SK-N-SH (cell line): ENCODE measurements at regions not wholly inside any gene's neighbourhood (a gene's known extent, or its start where the extent isn't known, plus 50 kb on each side); places are given as distances from the start of the nearest gene placed in this dataset.

Experiments
- CTCF ChIA-PET: fragments of 300-600, 350-600 bp; formaldehyde crosslinking; extraction: SDS; loops from one replicate; lab custom pipeline; 2021; lab: Yijun Ruan, JAX
- POLR2A ChIA-PET: fragments of 350-600 bp; sonication (Branson Sonifier 250); formaldehyde crosslinking; extraction: SDS; loops from one replicate; lab custom pipeline; 2020; ENCODE audit warnings: antibody characterized with exemption, inconsistent platforms; lab: Yijun Ruan, JAX
- DNase-seq: peaks from one replicate; pipeline ENCODE4 v3.0.0; 2012
- H2AFZ ChIP-seq: fragments of 200-600 bp; sonication (generic); 2 replicates; pipeline ENCODE4 v1.8.1; 2016; ENCODE audit warnings: antibody characterized with exemption, mild to moderate bottlenecking, low read depth
- H3F3A ChIP-seq: fragments of 200-600 bp; sonication (generic); replicated peaks from 2 replicates; pipeline ENCODE3; 2016; ENCODE audit warnings: antibody characterized with exemption, mild to moderate bottlenecking; ENCODE audit not compliant: insufficient read depth
- H3K27ac ChIP-seq, 2 experiments: fragments of 200-500 bp in 1 of 2; fragments of 200-600 bp in 1 of 2; sonication (Bioruptor generic) in 1 of 2; sonication (generic), shearing (Covaris generic) in 1 of 2; 2 replicates each; pipeline versions ENCODE4 v1.5.1 to v1.6.1; 2014 to 2016; ENCODE audit warnings: low read depth in 2 of 2, inconsistent platforms in 1 of 2, low read length in 1 of 2, mild to moderate bottlenecking in 1 of 2, mixed read lengths in 1 of 2
- H3K27me3 ChIP-seq: fragments of 200-600 bp; sonication (generic), shearing (Covaris generic); 2 replicates; pipeline ENCODE4 v1.6.1; 2016; ENCODE audit warnings: mixed run types; ENCODE audit not compliant: insufficient read depth
- H3K36me3 ChIP-seq, 2 experiments: fragments of 200-500 bp in 1 of 2; fragments of 200-600 bp in 1 of 2; sonication (Bioruptor generic) in 1 of 2; sonication (generic) in 1 of 2; replicated peaks in 1 of 2; 2 replicates each; pipeline versions ENCODE3 to v1.5.1; 2014 to 2016; ENCODE audit warnings: low read length in 1 of 2, mild to moderate bottlenecking in 1 of 2; ENCODE audit not compliant: insufficient read depth in 2 of 2, control insufficient read depth in 1 of 2
- H3K4me1 ChIP-seq, 2 experiments: fragments of 200-500 bp in 1 of 2; fragments of 200-600 bp in 1 of 2; sonication (Bioruptor generic) in 1 of 2; sonication (generic), shearing (Covaris generic) in 1 of 2; 2 replicates each; pipeline versions ENCODE4 v1.5.1 to v1.6.1; 2014 to 2016; ENCODE audit warnings: low read depth in 1 of 2, low read length in 1 of 2, mixed run types in 1 of 2; ENCODE audit not compliant: insufficient read depth in 2 of 2, control insufficient read depth in 1 of 2
- H3K4me2 ChIP-seq: fragments of 200-600 bp; sonication (generic), shearing (Covaris generic); 2 replicates; pipeline ENCODE4 v1.6.1; 2017; ENCODE audit warnings: mixed run types
- H3K4me3 ChIP-seq, 2 experiments: fragments of 200-500 bp in 1 of 2; fragments of 200-600 bp in 1 of 2; sonication (Bioruptor generic) in 1 of 2; sonication (generic), shearing (Covaris generic) in 1 of 2; 2 replicates each; pipeline versions ENCODE4 v1.5.1 to v1.8.1; 2014 to 2016; ENCODE audit warnings: low read depth in 2 of 2, inconsistent platforms in 1 of 2, low read length in 1 of 2, mild to moderate bottlenecking in 1 of 2, mixed read lengths in 1 of 2, moderate library complexity in 1 of 2
- H3K79me2 ChIP-seq: fragments of 200-600 bp; sonication (generic); 2 replicates; pipeline ENCODE4 v1.8.1; 2017; ENCODE audit warnings: mild to moderate bottlenecking; ENCODE audit not compliant: insufficient read depth
- H3K9ac ChIP-seq: fragments of 200-600 bp; sonication (generic); 2 replicates; pipeline ENCODE4 v1.6.1; 2017; ENCODE audit warnings: mixed run types
- H3K9me2 ChIP-seq: fragments of 200-600 bp; sonication (generic); 2 replicates; pipeline ENCODE4 v1.6.1; 2017; ENCODE audit warnings: mixed run types
- H3K9me3 ChIP-seq: fragments of 200-600 bp; sonication (generic); 2 replicates; pipeline ENCODE4 v1.6.1; 2017; ENCODE audit warnings: mixed run types, mild to moderate bottlenecking, moderate library complexity
- H4K20me1 ChIP-seq: fragments of 200-600 bp; sonication (generic); 2 replicates; pipeline ENCODE4 v1.6.1; 2017; ENCODE audit warnings: mild to moderate bottlenecking, mixed run types; ENCODE audit not compliant: insufficient read depth
- FOSL2 ChIP-seq: IDR thresholded peaks from 2 replicates; pipeline ENCODE4 v1.4.0; 2012; ENCODE audit warnings: low read depth, mild to moderate bottlenecking, moderate library complexity, borderline replicate concordance
- FOXJ3 ChIP-seq: sonication (generic); formaldehyde crosslinking; IDR thresholded peaks from 2 replicates; pipeline ENCODE4 v1.5.1; 2020; ENCODE audit warnings: mild to moderate bottlenecking, missing genetic modification reagents
- FOXM1 ChIP-seq: IDR thresholded peaks from 2 replicates; pipeline ENCODE4 v1.4.0; 2012; ENCODE audit warnings: low read depth, mild to moderate bottlenecking
- GATA2 ChIP-seq: sonication (generic); formaldehyde crosslinking; IDR thresholded peaks from 2 replicates; pipeline ENCODE4 v1.5.0; 2020; ENCODE audit warnings: mild to moderate bottlenecking, missing genetic modification reagents
- JUND ChIP-seq: IDR thresholded peaks from 2 replicates; pipeline ENCODE4 v1.4.0; 2012
- RXRA ChIP-seq: IDR thresholded peaks from 2 replicates; pipeline ENCODE4 v1.4.0; 2012; ENCODE audit warnings: low read depth, mild to moderate bottlenecking, borderline replicate concordance
- SIN3A ChIP-seq: IDR thresholded peaks from 2 replicates; pipeline ENCODE4 v1.6.1; 2012; ENCODE audit warnings: low read depth, mild to moderate bottlenecking, low read length, moderate library complexity, borderline replicate concordance
- SMC3 ChIP-seq: IDR thresholded peaks from 2 replicates; pipeline ENCODE4 v1.6.1; 2012; ENCODE audit warnings: low read depth, low read length, improper control_type of control experiment
- TCF12 ChIP-seq: IDR thresholded peaks from 2 replicates; pipeline ENCODE4 v1.4.0; 2012
- TEAD4 ChIP-seq: IDR thresholded peaks from 2 replicates; pipeline ENCODE4 v1.4.0; 2012; ENCODE audit warnings: mild to moderate bottlenecking, borderline replicate concordance; ENCODE audit not compliant: insufficient read depth
- WGBS: methylation state at CpG from one replicate; pipeline ENCODE4 v1.1.6; 2017; ENCODE audit warnings: low lambda C conversion rate; 5-methylcytosine and 5-hydroxymethylcytosine counted together
- TF ChIP-seq, protein P1 (sequence below): IDR thresholded peaks from 2 replicates; pipeline ENCODE4 v1.4.0; 2012; ENCODE audit warnings: low read depth
- TF ChIP-seq, protein P2 (sequence below): IDR thresholded peaks from 2 replicates; pipeline ENCODE4; 2012
- TF ChIP-seq, protein P3 (sequence below): IDR thresholded peaks from 2 replicates; pipeline ENCODE4 v1.6.1; 2012; ENCODE audit warnings: mild to moderate bottlenecking, low read depth, low read length, moderate library complexity
- TF ChIP-seq, protein P4 (sequence below): fragments of 150-350 bp; IDR thresholded peaks from 2 replicates; pipeline ENCODE4 v1.6.1; 2016; ENCODE audit warnings: mild to moderate bottlenecking, low read depth, low read length

DNA sequence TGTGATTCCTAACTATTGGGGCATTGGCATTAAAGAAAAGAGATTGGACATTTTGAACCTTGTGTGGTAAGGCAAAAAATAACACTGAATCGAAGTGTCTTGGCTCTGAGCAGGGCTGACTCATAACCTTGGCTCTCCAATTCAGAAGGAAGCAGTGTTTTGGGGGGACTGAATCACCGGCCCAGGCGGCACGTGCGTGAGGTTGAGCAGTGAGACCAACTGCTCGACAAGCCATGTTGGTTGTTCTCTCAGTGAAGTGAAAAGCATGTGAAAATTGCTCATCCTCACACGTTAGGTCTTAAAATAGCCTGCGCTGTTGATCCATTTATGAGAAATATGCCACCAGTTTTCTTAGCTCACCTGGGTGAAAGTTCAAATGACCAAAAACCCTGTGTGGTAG is 137.8 kb upstream of the SPACA1 start:
- H3K4me3 ChIP-seq = no peak overlapping the region
- H3K27ac ChIP-seq = no peak overlapping the region
- H4K20me1 ChIP-seq = no peaks in the 10 kb centered on the region
- POLR2A ChIA-PET = no interaction called here
- H3K4me2 ChIP-seq = no peak overlapping the region
- H3K9ac ChIP-seq = no peak overlapping the region
- H3K79me2 ChIP-seq = no peaks in the 10 kb centered on the region
- no peak overlapping the region for H2AFZ ChIP-seq
- H3K36me3 ChIP-seq = no peaks in the 10 kb centered on the region
- no peaks in the 10 kb centered on the region for H3K9me2 ChIP-seq
- DNase-seq = no peak
- H3K9me3 ChIP-seq = no peaks in the 10 kb centered on the region
- WGBS = 27% methylated on average over 8 of the region's 8 CpGs
- H3F3A ChIP-seq = no peaks in the 10 kb centered on the region
- H3K4me1 ChIP-seq = no peaks in the 10 kb centered on the region
- TF ChIP-seq JUND = 0 out of 2 replicates have a peak, but pooled peaks have one; percentile 38
- peak; percentile 45; the same call in 1 of the 2 replicates for TF ChIP-seq FOSL2
- TF ChIP-seq, protein P1, sequence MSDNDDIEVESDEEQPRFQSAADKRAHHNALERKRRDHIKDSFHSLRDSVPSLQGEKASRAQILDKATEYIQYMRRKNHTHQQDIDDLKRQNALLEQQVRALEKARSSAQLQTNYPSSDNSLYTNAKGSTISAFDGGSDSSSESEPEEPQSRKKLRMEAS = 0 out of 2 replicates have a peak, but pooled peaks have one; percentile 42
- TF ChIP-seq SMC3 = no peak
- H3K27me3 ChIP-seq = no peaks in the 10 kb centered on the region
- CTCF ChIA-PET = no interaction called here

DNA sequence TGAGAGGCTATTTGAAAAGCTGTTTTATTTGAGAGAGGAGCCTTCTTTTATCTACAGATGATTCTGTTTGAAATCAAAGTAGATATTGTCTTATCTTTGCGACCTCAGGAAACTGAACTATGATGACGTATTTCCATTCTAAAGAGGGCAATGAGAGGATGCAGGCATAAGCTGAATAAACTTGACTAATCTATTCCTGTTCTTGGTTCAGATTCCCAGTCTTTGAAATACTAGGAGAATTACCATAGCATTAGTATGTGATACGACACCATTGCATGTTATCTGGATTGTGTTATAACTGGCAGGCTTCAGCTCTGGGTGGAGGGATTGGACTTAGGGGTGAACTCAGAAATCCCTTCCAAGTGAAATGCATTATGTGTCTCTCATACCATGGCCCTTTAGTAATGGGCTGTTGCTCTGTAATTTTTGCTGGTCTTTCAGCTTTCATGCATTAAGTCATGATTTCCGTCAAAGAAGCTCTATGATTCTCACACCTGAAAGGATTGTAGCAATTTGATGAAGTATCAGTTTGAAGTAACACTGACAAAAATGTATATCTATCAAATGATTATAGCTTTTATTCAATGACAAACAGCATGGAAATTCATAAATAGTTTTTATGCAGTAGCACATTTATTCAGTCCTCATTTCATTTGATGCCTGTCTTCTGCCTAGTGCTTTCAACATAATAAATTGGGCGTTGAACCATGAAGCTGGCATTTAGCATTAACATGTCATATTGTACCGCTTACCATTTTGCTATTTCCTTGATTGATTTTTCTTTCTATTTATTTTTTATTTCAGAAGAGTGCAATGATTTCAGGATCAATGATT is 138.4 kb upstream of the SPACA1 start:
- H3K9me3 ChIP-seq = no peaks in the 10 kb centered on the region
- H4K20me1 ChIP-seq = no peaks in the 10 kb centered on the region
- no peak for DNase-seq
- H3K36me3 ChIP-seq = no peaks in the 10 kb centered on the region
- H3K4me1 ChIP-seq = no peaks in the 10 kb centered on the region
- TF ChIP-seq TCF12 = no peak
- TF ChIP-seq, all 33 proteins: peak for 0
- no peaks in the 10 kb centered on the region for H3K27me3 ChIP-seq
- no peak overlapping the region for H3K4me3 ChIP-seq
- CTCF ChIA-PET = interaction anchor here (1.1 to 2.1 kb wide), 2 partner anchors 12 to 21 kb away, joined by 3 to 7 read pairs; no protein-coding TSS in a partner anchor
- no peak overlapping the region for H3K27ac ChIP-seq
- H3K9me2 ChIP-seq = no peaks in the 10 kb centered on the region
- POLR2A ChIA-PET = no interaction called here
- no peaks in the 10 kb centered on the region for H3K79me2 ChIP-seq
- no peaks in the 10 kb centered on the region for H3F3A ChIP-seq
- no peak overlapping the region for H3K9ac ChIP-seq
- no peak overlapping the region for H2AFZ ChIP-seq
- 58% methylated on average over 6 of the region's 6 CpGs for WGBS
- no peak overlapping the region for H3K4me2 ChIP-seq

DNA sequence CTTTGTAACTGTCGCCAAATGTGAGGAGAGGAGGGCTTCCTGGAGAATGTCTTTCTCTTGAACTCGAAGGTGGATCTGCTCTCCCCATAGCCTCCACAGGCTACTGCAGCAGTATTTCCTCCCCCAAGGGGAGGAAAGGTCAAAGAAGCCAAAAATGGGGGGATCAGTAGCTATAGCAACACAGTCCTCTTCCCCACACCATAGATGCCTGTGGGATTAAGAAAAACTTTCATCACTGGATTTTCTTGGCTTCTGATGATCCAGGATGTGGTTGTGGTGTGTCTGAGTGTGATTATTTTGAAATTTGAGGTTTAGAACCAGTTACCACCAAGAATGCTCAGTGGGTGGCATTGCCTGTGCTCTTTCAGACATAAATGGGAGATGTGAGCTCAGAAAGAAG is 140.1 kb upstream of the SPACA1 start:
- H3K4me2 ChIP-seq = no peak overlapping the region
- no peaks in the 10 kb centered on the region for H3K36me3 ChIP-seq
- H3K4me3 ChIP-seq = no peak overlapping the region
- no peak overlapping the region for H3K9ac ChIP-seq
- POLR2A ChIA-PET = no interaction called here
- H4K20me1 ChIP-seq = no peaks in the 10 kb centered on the region
- CTCF ChIA-PET = interaction anchor here (2.1 kb wide), 1 partner anchor 22 kb away, joined by 7 read pairs; no protein-coding TSS in a partner anchor
- H3K79me2 ChIP-seq = no peaks in the 10 kb centered on the region
- DNase-seq = no peak
- 0% methylated on average over 1 of the region's 2 CpGs for WGBS
- no peaks in the 10 kb centered on the region for H3K9me2 ChIP-seq
- H3K27me3 ChIP-seq = no peaks in the 10 kb centered on the region
- H3K9me3 ChIP-seq = no peaks in the 10 kb centered on the region
- no peak overlapping the region for H3K27ac ChIP-seq
- H2AFZ ChIP-seq = no peak overlapping the region
- H3F3A ChIP-seq = no peaks in the 10 kb centered on the region
- H3K4me1 ChIP-seq = no peaks in the 10 kb centered on the region
- TF ChIP-seq RXRA (no peak), JUND (no peak), SIN3A (no peak), FOSL2 (no peak), FOXJ3 (CRISPR knock-in tag) (no peak), TEAD4 (no peak), FOXM1 (no peak), GATA2 (CRISPR knock-in tag) (no peak)
- TF ChIP-seq, protein P2, sequence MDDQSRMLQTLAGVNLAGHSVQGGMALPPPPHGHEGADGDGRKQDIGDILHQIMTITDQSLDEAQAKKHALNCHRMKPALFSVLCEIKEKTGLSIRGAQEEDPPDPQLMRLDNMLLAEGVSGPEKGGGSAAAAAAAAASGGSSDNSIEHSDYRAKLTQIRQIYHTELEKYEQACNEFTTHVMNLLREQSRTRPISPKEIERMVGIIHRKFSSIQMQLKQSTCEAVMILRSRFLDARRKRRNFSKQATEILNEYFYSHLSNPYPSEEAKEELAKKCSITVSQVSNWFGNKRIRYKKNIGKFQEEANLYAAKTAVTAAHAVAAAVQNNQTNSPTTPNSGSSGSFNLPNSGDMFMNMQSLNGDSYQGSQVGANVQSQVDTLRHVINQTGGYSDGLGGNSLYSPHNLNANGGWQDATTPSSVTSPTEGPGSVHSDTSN = no peak
- TF ChIP-seq, protein P3, sequence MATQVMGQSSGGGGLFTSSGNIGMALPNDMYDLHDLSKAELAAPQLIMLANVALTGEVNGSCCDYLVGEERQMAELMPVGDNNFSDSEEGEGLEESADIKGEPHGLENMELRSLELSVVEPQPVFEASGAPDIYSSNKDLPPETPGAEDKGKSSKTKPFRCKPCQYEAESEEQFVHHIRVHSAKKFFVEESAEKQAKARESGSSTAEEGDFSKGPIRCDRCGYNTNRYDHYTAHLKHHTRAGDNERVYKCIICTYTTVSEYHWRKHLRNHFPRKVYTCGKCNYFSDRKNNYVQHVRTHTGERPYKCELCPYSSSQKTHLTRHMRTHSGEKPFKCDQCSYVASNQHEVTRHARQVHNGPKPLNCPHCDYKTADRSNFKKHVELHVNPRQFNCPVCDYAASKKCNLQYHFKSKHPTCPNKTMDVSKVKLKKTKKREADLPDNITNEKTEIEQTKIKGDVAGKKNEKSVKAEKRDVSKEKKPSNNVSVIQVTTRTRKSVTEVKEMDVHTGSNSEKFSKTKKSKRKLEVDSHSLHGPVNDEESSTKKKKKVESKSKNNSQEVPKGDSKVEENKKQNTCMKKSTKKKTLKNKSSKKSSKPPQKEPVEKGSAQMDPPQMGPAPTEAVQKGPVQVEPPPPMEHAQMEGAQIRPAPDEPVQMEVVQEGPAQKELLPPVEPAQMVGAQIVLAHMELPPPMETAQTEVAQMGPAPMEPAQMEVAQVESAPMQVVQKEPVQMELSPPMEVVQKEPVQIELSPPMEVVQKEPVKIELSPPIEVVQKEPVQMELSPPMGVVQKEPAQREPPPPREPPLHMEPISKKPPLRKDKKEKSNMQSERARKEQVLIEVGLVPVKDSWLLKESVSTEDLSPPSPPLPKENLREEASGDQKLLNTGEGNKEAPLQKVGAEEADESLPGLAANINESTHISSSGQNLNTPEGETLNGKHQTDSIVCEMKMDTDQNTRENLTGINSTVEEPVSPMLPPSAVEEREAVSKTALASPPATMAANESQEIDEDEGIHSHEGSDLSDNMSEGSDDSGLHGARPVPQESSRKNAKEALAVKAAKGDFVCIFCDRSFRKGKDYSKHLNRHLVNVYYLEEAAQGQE = no peak
- TF ChIP-seq, protein P4, sequence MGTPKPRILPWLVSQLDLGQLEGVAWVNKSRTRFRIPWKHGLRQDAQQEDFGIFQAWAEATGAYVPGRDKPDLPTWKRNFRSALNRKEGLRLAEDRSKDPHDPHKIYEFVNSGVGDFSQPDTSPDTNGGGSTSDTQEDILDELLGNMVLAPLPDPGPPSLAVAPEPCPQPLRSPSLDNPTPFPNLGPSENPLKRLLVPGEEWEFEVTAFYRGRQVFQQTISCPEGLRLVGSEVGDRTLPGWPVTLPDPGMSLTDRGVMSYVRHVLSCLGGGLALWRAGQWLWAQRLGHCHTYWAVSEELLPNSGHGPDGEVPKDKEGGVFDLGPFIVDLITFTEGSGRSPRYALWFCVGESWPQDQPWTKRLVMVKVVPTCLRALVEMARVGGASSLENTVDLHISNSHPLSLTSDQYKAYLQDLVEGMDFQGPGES = no peak
- TF ChIP-seq, protein P1 = no peak
